Activated CD4-positive, alpha-beta T cell treated with anti-CD3 and anti-CD28 coated beads, Interleukin-2, amount 50 U/mL, for 1 hour (primary cell): ENCODE measurements at regions not wholly inside any gene's neighbourhood (a gene's known extent, or its start where the extent isn't known, plus 50 kb on each side); places are given as distances from the start of the nearest gene placed in this dataset.
"Not testable (repeated sequence)": the region's sequence is repeated elsewhere in the genome, so short reads cannot be mapped to it uniquely, and the experiment has no call there.

Source experiments
- DNase-seq: peaks from one replicate; pipeline ENCODE4 v3.0.0-alpha.2; 2020

DNA sequence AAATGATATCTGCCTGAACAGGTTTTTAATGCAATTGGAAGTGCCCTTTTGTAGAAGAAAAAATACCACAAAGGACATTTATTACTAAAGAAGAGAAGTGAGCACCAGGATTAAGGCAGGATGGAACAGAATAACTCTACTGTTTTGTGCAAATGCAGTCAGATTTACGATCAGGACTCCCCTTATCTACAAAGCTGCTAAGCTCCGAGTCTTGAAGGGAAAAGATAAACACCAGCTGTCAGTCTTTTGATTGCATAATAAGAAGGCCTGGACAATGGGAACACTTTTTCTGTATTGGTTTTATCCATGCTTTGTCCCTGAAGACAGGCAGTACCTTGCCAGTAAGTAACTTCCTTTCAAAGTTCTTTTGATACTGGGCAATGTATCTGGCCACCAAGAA, 797.9 kb upstream of the SLC35B3 start:
- no peak for DNase-seq

DNA sequence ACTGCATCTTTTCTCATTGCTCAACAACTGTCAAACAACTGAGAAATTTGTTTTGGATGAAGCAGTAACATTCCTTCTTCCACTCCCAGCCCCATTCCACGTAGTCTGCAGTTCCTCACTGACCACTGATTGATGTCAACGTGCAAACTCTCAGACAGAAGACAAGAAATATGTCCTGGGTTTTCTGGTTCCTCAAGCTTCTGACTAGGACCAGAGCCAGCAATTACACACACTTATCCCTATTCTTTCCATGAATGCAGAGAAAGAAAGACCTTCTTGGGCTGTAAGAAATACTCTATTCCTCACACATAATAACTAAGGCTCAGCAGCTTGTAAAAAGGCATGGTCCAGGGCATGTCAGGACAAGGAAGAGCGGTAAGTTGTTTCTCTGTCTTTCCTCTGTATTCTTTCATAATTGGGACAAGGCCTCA, 790.1 kb upstream of the SLC35B3 start:
- no peak for DNase-seq

DNA sequence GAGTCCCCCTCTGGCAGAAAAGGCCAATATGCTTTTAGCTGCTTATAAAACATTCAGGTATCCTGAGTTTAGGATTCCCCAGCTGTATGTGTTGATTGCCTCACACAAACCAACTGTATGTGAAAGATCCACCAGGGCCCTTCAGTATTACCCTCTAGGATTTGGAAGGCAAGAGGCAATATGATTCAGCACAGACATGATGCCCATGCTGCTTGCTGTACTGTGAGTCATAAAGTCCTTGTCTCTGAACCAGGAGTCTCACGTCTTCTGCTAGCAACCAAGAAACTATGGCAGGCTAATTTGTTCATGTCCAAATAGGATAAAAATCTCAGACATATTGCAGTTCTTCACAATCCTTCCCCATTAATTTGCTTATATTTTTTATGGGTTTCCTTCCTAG, 789.2 kb upstream of the SLC35B3 start:
- DNase-seq, result no peak

- DNase-seq, result not testable (repeated sequence)
Measured at GRCh38 chr6:9213717-9214116, 778.4 kb upstream of the SLC35B3 start.

DNA sequence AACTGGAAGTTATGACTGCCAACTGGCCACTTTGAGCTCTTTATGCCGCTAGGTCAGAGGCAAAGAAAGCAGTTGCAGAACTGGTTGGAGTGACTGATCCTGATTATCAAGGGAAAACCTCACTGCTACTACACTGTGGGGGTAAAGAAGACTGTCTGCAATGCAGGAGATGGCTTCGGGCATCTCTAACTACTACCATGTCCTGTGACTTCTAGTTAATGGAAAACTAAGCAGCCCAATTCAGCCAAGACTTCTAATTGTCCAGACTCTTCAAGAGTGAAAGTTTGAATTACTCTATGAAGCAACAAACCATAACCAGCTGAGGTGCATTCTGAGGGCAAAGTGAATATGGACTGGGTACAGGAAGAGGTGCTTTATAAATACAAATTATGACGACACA, 773.6 kb upstream of the SLC35B3 start:
- DNase-seq, result no peak

DNA sequence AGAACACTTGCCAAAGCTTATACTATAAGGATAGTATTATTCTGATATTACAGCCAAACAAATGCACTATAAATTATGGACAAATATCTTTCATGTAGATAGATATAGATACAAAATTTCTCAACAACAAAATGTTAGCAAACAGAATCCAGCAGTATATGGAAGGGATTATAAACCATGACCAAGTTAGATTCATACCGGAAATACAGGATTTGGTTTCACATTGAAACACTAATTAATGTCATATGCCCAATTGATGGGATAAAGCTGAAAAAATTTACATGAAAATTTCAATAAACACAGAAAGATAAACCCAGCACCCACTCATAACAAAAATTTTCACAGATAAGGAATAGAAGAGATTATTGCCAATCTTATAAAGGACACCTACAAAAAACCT, 770.3 kb upstream of the SLC35B3 start:
- DNase-seq, result no peak

DNA sequence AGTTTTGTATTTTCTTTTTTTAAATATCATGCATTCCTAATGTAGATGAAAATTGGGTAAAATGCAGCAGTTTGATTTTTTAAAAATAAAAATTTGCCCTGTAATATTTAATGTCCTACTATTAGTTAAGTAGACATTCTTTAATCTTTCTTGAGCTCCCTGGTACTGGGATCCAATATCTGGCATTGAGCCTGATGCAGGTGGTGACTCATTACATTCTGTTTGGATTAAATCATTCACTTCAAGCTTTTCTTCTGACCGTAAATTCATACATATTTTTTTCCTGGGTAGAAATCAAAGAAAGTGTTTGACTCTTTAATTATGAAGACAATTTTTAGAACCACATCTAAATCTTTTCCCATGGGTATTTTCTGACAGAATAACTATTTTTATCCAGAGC, 768.8 kb upstream of the SLC35B3 start:
- DNase-seq, result no peak

- DNase-seq, result no peak
Measured at GRCh38 chr6:9200712-9201111, 765.4 kb upstream of the SLC35B3 start.

DNA sequence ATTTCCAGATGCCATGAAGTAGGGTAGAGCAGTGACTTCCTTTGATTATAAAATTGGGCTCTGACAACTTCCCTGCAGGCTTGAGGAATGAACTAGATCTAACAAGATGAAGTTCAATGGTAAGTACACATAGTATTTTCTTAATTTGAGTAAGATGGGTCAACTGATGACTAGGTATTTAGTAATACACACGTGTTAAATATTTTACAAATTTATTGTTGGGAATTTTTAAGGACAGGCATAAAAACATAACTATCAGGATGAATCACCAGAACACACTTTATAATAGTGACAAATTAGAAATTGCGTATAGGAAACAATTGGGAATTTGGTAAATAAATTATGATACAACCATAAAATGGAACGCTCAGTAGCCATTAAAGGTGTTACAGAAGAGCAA, 762.4 kb upstream of the SLC35B3 start:
- DNase-seq, result no peak

DNA sequence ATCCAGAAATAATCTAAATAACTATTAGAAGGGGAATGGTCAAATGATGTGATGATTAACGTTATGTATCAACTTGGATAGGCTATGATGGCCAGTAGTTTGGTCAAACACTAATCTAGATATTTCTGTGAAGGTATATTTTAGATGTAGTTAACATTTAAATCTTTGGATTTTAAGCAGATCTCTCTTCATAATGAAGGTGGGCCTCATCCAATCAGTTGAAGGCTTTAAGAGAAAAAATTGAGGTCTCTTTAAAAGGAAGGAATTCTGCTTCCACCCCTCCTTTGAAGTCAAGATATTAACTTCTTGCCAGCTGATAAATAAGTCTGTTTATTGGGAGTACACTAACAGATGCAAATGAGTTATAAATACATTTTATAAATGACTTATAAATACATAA, 760.0 kb upstream of the SLC35B3 start:
- no peak for DNase-seq

- DNase-seq, result no peak
Measured at GRCh38 chr6:9192405-9192909, 757.1 kb upstream of the SLC35B3 start.

DNA sequence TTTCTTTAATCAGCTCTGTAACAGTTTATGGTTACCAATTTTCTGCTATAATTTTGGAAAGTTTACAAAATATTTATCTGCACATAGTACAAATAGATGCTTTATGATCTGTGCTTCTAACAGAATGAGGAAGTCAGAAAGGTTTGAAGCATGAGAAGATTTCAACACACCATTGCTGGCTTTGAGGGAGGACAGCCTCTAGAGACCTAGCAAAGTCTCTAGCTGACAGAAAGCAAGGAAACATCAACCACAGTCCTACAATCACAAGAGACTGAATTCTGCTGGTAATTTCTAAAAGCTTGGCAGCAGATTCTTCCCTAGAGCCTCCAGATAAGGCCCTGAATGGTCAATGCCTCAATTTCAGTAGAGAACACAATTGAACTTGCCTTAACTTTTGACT, 750.8 kb upstream of the SLC35B3 start:
- no peak for DNase-seq

DNA sequence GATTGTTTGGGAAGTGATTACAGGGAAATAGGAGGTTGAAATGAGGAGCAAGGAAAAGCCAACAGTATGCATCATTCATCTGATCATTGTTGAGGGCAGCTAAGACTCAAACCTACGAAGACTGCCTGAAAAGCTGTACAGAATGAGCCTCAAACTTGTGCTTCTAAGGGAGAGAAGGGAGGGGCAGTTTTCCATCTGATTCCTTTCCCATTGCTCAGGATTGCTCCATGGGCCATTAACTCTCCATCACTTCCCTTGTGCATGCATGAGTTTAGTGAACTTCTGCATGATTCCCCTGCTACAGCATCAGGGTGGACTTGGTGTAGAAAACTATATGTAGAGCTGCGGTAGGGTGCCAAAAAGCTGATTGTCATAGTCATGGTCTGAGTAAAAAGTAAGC, 742.7 kb upstream of the SLC35B3 start:
- no peak for DNase-seq

- no peak for DNase-seq
Measured at GRCh38 chr6:9173229-9173628, 737.9 kb upstream of the SLC35B3 start.

- no peak for DNase-seq
Measured at GRCh38 chr6:9172096-9172495, 736.8 kb upstream of the SLC35B3 start.

DNA sequence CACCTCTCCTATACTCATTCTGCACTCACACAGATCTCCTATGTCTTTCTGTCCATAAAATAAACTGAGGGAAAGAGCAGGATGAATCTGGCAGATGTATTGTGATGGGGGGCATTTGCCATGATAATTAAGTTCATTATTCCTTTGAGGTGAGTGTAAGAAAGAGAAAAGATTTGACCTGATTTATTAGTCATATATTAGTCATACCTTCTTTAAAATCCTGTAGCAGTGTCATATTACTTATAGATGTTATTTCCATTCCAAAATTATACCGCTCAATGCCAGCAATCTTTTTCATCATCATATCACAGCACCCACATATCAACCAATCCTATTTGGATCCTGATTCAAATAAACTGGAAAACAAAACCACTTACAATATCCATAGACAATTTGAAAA, 733.3 kb upstream of the SLC35B3 start:
- no peak for DNase-seq

- no peak for DNase-seq
Measured at GRCh38 chr6:9161731-9162130, 726.4 kb upstream of the SLC35B3 start.

GRCh38 chr6:9159051-9159450, 723.7 kb upstream of the SLC35B3 start:
- DNase-seq, result no peak

- DNase-seq, result no peak
Measured at GRCh38 chr6:9155836-9156235, 720.5 kb upstream of the SLC35B3 start.

DNA sequence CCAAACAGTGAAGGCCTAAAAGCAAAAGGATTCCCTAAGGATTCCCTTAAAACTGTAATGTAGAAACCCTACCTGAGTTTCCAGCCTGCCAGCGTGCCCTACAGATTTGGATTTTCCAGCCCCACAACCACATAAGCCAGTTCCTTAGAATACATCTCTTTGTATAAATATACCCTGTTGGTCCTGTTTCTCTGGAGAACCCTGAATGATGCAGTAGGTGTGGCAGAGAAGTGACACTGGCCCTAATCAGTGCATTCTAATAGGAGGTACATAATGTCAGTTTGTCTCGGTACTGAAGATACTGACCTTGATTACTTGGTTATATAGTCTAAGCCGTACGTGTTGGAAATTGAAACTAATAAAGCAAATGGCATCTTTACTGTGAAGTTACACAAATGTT, 707.8 kb upstream of the SLC35B3 start:
- no peak for DNase-seq

- DNase-seq, result no peak
Measured at GRCh38 chr6:9140951-9141460, 705.7 kb upstream of the SLC35B3 start.

DNA sequence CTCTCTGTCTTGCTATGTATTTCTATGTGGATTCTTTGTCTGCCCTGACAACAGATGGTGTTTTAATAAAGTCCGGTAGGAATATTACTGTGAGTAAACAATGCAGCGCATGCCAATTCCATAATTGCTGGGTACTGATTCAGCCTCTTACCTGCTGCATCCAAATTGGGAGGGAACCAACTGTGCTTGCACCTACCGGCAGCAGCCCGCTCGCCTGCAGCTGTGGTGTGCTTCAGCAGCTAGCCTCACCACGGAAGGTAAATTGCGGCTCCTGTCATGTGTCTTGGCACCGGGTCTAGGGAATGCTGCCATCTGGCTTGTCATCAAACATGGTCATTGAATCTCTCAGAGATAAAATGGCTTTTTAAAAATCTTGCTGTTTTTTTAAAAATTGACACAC, 704.8 kb upstream of the SLC35B3 start:
- DNase-seq, result no peak

- no peak for DNase-seq
Measured at GRCh38 chr6:9139746-9140145, 704.4 kb upstream of the SLC35B3 start.

DNA sequence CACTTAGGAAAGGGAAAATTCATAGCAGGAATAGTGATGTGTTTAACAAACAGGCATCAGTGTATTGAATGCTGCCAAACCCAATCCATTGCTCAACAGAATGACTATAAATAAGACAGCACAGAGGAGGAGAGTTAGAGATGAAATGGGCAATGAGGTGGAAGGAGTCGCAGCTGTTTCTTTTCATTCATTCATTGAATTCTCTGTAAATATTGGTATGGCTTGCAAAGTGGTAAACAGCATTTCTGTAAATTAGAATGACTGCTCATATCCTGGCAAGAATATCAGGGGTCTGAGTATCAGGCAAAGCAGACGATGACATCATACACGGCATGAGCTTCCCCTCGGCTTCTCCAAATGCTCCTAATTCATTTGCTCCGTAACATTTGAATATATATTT, 703.6 kb upstream of the SLC35B3 start:
- no peak for DNase-seq

DNA sequence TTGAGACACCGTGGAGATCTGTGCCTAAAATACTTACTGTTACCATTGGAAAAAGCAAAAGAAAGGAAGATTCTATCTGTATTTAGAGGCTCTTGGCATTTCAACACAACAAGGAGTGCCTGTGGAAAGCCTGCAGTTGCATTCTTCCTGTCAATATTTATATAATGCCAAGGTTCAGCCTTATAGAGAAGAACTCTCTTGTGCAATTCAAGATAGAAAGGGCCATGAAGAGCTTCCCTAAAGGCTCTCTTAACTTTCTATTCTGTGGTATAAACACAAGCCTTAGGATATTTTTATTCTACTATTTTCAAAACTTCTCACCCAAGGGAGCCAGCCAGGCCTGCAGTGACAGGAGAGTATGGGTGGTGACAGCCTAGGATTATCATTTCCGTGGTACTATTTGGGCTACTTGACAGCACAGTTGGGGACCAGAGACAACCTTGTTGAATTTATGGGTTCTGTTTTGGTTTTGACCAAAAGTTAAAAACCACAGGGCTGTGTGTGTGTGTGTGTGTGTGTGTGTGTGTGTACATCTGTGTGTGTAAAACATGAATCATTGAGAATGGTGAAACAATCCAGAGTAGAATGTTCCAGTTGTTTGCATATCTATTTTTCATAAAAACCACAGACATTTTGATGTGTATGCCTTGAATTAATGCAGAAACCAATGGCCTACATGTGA, 700.9 kb upstream of the SLC35B3 start:
- DNase-seq, result no peak
